GM12878 (cell line): ENCODE measurements at regions not wholly inside any gene's neighbourhood (a gene's known extent, or its start where the extent isn't known, plus 50 kb on each side); places are given as distances from the start of the nearest gene placed in this dataset.

ENCODE experiments used
- CBX5 ChIP-seq: sonication (generic); IDR thresholded peaks from 2 replicates; pipeline ENCODE4 v1.6.1; 2016; ENCODE audit warnings: low read depth, moderate library complexity, mild to moderate bottlenecking, inconsistent platforms
- CTCF ChIP-seq, 3 experiments: IDR thresholded peaks in 2 of 3; conservative IDR thresholded peaks in 1 of 3; 2 replicates each; pipeline ENCODE4 v1.5.1; 2011; ENCODE audit warnings: low read depth in 3 of 3, low read length in 3 of 3, mild to moderate bottlenecking in 3 of 3, control low read depth in 2 of 3, moderate library complexity in 2 of 3, inconsistent platforms in 1 of 3, mixed read lengths in 1 of 3; ENCODE audit not compliant: control insufficient read depth in 2 of 3, insufficient read depth in 1 of 3; ENCODE audit errors: extremely low read depth in 1 of 3
- EP300 ChIP-seq, 2 experiments: fragments of 150-350 bp in 1 of 2; IDR thresholded peaks; 2 replicates each; pipeline ENCODE4 v1.6.1; 2011 to 2012; ENCODE audit warnings: low read depth in 2 of 2, low read length in 2 of 2, borderline replicate concordance in 1 of 2, improper control_type of control experiment in 1 of 2, inconsistent platforms in 1 of 2; ENCODE audit not compliant: control insufficient read depth in 1 of 2
- EZH2 ChIP-seq: IDR thresholded peaks from 2 replicates; pipeline ENCODE4 v1.6.1; 2012; ENCODE audit warnings: low read depth, mild to moderate bottlenecking, control low read depth, inconsistent platforms, low read length, borderline replicate concordance; ENCODE audit not compliant: control insufficient read depth
- FOXM1 ChIP-seq: IDR thresholded peaks from 2 replicates; pipeline ENCODE4 v1.6.1; 2012; ENCODE audit warnings: low read depth, mild to moderate bottlenecking, inconsistent platforms, low read length, moderate library complexity
- LARP7 ChIP-seq: fragments of 450-650 bp; IDR thresholded peaks from 2 replicates; pipeline ENCODE4 v1.6.1; 2017; ENCODE audit warnings: mild to moderate bottlenecking
- NR2C1 ChIP-seq: fragments of 450-650 bp; IDR thresholded peaks from 2 replicates; pipeline ENCODE4 v1.6.1; 2017; ENCODE audit warnings: antibody characterized with exemption, mild to moderate bottlenecking, moderate library complexity
- POLR2A ChIP-seq: IDR thresholded peaks from 2 replicates; pipeline ENCODE4 v1.6.1; 2011; ENCODE audit warnings: low read depth, mild to moderate bottlenecking, low read length
- RAD21 ChIP-seq: IDR thresholded peaks from 2 replicates; pipeline ENCODE4 v1.6.1; 2011; ENCODE audit warnings: mild to moderate bottlenecking, low read depth, low read length, moderate library complexity; ENCODE audit not compliant: insufficient read depth
- RFX5 ChIP-seq: IDR thresholded peaks from 2 replicates; pipeline ENCODE4 v1.6.1; 2011; ENCODE audit warnings: low read depth, low read length, improper control_type of control experiment
- SRF ChIP-seq, 2 experiments: IDR thresholded peaks; 2 replicates each; pipeline ENCODE4 v1.6.1; 2011; ENCODE audit warnings: low read depth in 2 of 2, low read length in 2 of 2, mild to moderate bottlenecking in 1 of 2, moderate library complexity in 1 of 2
- TAF1 ChIP-seq: IDR thresholded peaks from 2 replicates; pipeline ENCODE4 v1.6.1; 2011; ENCODE audit warnings: mild to moderate bottlenecking, low read depth, low read length, borderline replicate concordance
- YY1 ChIP-seq: IDR thresholded peaks from 2 replicates; pipeline ENCODE4 v1.6.1; 2011; ENCODE audit warnings: low read depth, mild to moderate bottlenecking, low read length
- ZNF274 ChIP-seq: IDR thresholded peaks from one replicate; pipeline ENCODE4 v1.8.0; 2011; ENCODE audit not compliant: insufficient read length, insufficient read depth

GRCh38 chr14:98927986-98928385 lies 344.0 kb downstream of the BCL11B start:
- no peak for TF ChIP-seq SRF (IDR thresholded peaks at IDR 0.05; ENCODE audit: low read depth in 2 of 2, low read length in 2 of 2)
- no peak for TF ChIP-seq EP300 (IDR thresholded peaks at IDR 0.05; ENCODE audit: borderline replicate concordance in 1 of 2, control insufficient read depth in 1 of 2, low read depth in 2 of 2, low read length in 2 of 2)
- TF ChIP-seq NR2C1 = no peak
- no peak for TF ChIP-seq LARP7
- TF ChIP-seq CTCF (IDR thresholded peaks at IDR 0.05 in 2 of 3, conservative IDR thresholded peaks at IDR 0.05 in 1 of 3; ENCODE audit: control insufficient read depth in 2 of 3, extremely low read depth in 1 of 3, insufficient read depth in 1 of 3, low read depth in 3 of 3, low read length in 3 of 3) = no peak
- no peak for TF ChIP-seq RAD21
- no peak for TF ChIP-seq CBX5
- no peak for TF ChIP-seq FOXM1
- TF ChIP-seq TAF1 = no peak
- TF ChIP-seq EZH2 = no peak
- TF ChIP-seq ZNF274 = no peak
- TF ChIP-seq YY1 = no peak
- TF ChIP-seq POLR2A = no peak
- TF ChIP-seq RFX5 = no peak
